ENCODE measurements at regions not wholly inside any gene's neighbourhood (a gene's known extent, or its start where the extent isn't known, plus 50 kb on each side); places are given as distances from the start of the nearest gene placed in this dataset.
A peak's percentile ranks its signal among the peaks of the same experiment; 100 is the strongest.

DNA sequence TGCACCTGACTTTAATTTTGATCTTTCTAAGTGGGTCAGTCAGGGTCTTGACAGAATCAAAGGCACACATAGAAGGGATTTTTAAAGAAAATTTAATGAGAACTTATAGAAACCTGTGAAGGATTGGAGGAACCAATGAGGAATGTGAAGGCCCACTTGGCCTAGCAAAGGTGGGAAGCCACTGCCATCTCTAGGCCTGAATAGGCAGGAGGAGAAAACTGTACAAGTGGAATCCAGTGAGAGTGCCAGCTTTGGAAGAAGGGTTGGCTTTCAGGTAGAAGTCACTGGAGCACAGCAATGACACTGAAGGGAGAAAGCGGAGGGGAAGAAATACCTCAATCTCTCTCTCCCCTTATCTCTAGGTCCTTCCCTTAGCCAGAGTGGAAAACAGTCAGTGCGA lies 380.7 kb upstream of the KCNMB2 start:
- H3K9me3 ChIP-seq (ENCODE audit: control insufficient read depth in 3 of 3, low read length in 3 of 3) = no peaks in the 10 kb centered on the region
- peaks cover 0 to 2% (median 0%) of the 10 kb centered on the region in 3 donors for H3K4me1 ChIP-seq (ENCODE audit: control insufficient read depth in 3 of 3, insufficient read depth in 3 of 3, low read length in 3 of 3)
- H3K9ac ChIP-seq (ENCODE audit: low read depth in 1 of 3, low read length in 3 of 3) = no peak overlapping the region
- H3K4me3 ChIP-seq (ENCODE audit: low read length in 3 of 3) = no peak overlapping the region
- H3K36me3 ChIP-seq (ENCODE audit: control insufficient read depth in 3 of 3, insufficient read depth in 3 of 3, low read length in 3 of 3) = no peaks in the 10 kb centered on the region
- H3K27me3 ChIP-seq (ENCODE audit: control insufficient read depth in 3 of 3, insufficient read depth in 3 of 3, low read length in 3 of 3) = no peaks in the 10 kb centered on the region
- no peak overlapping the region for H3K27ac ChIP-seq (ENCODE audit: low read depth, low read length)

DNA sequence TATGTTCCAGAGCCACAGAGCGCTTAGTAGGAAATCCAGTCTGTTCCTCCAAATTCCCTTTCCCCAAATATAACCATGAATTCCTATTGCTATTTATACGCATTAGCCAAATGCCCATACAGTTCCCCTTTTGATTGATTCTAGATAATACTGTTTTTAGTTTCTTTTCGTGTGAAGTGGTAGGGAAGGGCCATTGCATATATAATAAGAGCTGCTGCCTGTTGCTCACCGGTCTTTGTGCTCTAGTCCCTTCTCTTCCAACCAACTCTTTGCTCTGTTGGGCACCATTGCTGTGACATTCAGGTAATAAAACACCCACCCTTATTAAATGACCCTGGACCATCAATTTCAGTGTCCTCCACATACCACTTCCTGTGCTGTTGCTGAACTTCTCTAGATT lies 379.9 kb upstream of the KCNMB2 start:
- Histone ChIP-seq H3K27ac (ENCODE audit: low read depth, low read length) (no peak overlapping the region), H3K36me3 (ENCODE audit: control insufficient read depth in 3 of 3, insufficient read depth in 3 of 3, low read length in 3 of 3) (no peaks in the 10 kb centered on the region), H3K4me3 (ENCODE audit: low read length in 3 of 3) (no peak overlapping the region), H3K4me1 (ENCODE audit: control insufficient read depth in 3 of 3, insufficient read depth in 3 of 3, low read length in 3 of 3) (peaks cover 0 to 2% (median 0%) of the 10 kb centered on the region in 3 donors), H3K9me3 (ENCODE audit: control insufficient read depth in 3 of 3, low read length in 3 of 3) (no peaks in the 10 kb centered on the region), H3K9ac (ENCODE audit: low read depth in 1 of 3, low read length in 3 of 3) (no peak overlapping the region), H3K27me3 (ENCODE audit: control insufficient read depth in 3 of 3, insufficient read depth in 3 of 3, low read length in 3 of 3) (no peaks in the 10 kb centered on the region)

GRCh38 chr3:178159691-178160220 lies 376.5 kb upstream of the KCNMB2 start:
- Histone ChIP-seq H3K9ac (ENCODE audit: low read depth in 1 of 3, low read length in 3 of 3) (no peak overlapping the region), H3K27ac (ENCODE audit: low read depth, low read length) (no peak overlapping the region), H3K36me3 (ENCODE audit: control insufficient read depth in 3 of 3, insufficient read depth in 3 of 3, low read length in 3 of 3) (no peaks in the 10 kb centered on the region), H3K9me3 (ENCODE audit: control insufficient read depth in 3 of 3, low read length in 3 of 3) (no peaks in the 10 kb centered on the region), H3K4me3 (ENCODE audit: low read length in 3 of 3) (no peak overlapping the region), H3K4me1 (ENCODE audit: control insufficient read depth in 3 of 3, insufficient read depth in 3 of 3, low read length in 3 of 3) (peaks cover 0 to 2% (median 0%) of the 10 kb centered on the region in 3 donors), H3K27me3 (ENCODE audit: control insufficient read depth in 3 of 3, insufficient read depth in 3 of 3, low read length in 3 of 3) (no peaks in the 10 kb centered on the region)

DNA sequence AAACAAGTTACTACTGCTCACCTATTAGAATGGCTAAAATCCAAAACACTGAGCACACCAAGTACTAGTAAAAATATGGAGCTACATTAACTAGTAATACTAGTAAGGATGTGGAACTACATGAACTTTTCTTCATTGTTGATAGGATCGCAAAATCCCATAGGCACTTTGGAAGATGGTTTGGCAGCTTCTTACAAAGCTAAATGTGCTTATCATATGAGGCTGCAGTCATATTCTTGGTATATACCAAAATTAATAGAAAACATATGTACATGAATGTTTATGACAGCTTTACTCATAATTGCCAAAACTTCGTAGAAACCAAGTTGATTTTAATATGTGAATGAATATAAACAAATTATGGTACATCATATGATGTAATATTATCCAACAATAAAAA lies 366.8 kb upstream of the KCNMB2 start:
- no peaks in the 10 kb centered on the region for H3K36me3 ChIP-seq (ENCODE audit: control insufficient read depth in 3 of 3, insufficient read depth in 3 of 3, low read length in 3 of 3)
- H3K27ac ChIP-seq (ENCODE audit: low read depth, low read length) = no peak overlapping the region
- H3K27me3 ChIP-seq (ENCODE audit: control insufficient read depth in 3 of 3, insufficient read depth in 3 of 3, low read length in 3 of 3) = no peaks in the 10 kb centered on the region
- H3K9ac ChIP-seq (ENCODE audit: low read depth in 1 of 3, low read length in 3 of 3) = no peak overlapping the region
- no peak overlapping the region for H3K4me3 ChIP-seq (ENCODE audit: low read length in 3 of 3)
- H3K9me3 ChIP-seq (ENCODE audit: control insufficient read depth in 3 of 3, low read length in 3 of 3) = no peaks in the 10 kb centered on the region
- H3K4me1 ChIP-seq (ENCODE audit: control insufficient read depth in 3 of 3, insufficient read depth in 3 of 3, low read length in 3 of 3) = peaks cover 0 to 4% (median 0%) of the 10 kb centered on the region in 3 donors

DNA sequence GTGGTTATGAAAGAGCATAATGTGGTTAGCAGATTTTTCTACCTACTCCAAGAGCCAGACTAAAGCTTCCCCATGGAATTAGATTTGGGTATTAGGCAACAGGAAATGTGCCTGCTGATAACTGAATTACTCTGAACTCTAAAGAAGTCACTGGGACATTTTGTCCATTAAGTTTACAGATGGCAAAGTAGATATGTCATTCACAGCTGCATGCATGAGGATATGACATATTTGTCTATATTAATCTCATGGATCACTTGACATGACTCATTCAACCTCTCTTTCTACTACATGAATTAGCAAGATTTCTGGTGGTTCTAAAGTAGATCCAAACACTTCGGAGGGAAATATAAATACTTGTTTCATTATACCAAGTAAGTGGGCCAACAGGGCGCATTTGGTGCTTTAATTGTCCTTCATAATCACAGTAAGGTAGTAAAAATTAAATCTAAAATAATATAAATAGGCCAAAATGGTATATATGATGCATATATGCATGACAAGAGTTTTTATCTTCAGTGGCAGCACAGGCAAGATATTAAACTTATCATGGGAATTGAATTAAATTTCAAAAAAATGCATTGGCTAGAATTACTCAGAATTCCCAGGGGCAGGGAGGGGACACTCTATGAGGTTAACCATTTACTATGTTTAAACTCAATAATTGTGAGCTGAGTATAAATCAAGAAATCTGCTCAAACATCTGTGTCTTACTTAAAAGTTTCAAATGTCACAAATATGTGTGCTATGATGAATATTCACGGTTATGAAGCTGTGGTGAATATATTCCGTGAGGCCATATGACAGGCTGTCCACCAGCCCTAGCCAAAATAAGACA lies 365.3 kb upstream of the KCNMB2 start:
- H3K4me1 ChIP-seq (ENCODE audit: control insufficient read depth in 3 of 3, insufficient read depth in 3 of 3, low read length in 3 of 3) = peaks cover 0 to 4% (median 0%) of the 10 kb centered on the region in 3 donors
- no peak overlapping the region for H3K9ac ChIP-seq (ENCODE audit: low read depth in 1 of 3, low read length in 3 of 3)
- peak overlapping the region; percentile 51 for H3K27ac ChIP-seq (ENCODE audit: low read depth, low read length)
- H3K27me3 ChIP-seq (ENCODE audit: control insufficient read depth in 3 of 3, insufficient read depth in 3 of 3, low read length in 3 of 3) = no peaks in the 10 kb centered on the region
- no peaks in the 10 kb centered on the region for H3K9me3 ChIP-seq (ENCODE audit: control insufficient read depth in 3 of 3, low read length in 3 of 3)
- H3K36me3 ChIP-seq (ENCODE audit: control insufficient read depth in 3 of 3, insufficient read depth in 3 of 3, low read length in 3 of 3) = no peaks in the 10 kb centered on the region
- no peak overlapping the region for H3K4me3 ChIP-seq (ENCODE audit: low read length in 3 of 3)

DNA sequence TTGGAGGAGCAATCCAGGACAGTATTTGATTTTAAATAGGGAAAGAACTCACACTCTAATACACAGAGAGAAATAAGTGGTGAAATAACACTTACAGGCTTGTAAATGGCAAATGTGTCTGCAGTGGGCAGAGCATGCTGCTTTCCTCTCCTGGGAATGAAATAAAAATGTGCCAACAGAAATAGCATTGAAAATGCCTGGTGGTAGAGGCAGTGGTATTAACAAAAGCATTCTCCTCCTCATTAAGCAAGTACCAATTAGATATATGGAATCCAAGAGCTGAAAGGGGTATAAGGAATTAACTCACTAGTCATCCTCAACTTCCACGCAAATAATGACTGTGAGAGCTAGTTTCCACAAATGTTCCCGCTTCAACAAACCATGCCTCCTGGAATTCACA lies 364.1 kb upstream of the KCNMB2 start:
- Histone ChIP-seq H3K36me3 (ENCODE audit: control insufficient read depth in 3 of 3, insufficient read depth in 3 of 3, low read length in 3 of 3) (no peaks in the 10 kb centered on the region), H3K9me3 (ENCODE audit: control insufficient read depth in 3 of 3, low read length in 3 of 3) (no peaks in the 10 kb centered on the region), H3K9ac (ENCODE audit: low read depth in 1 of 3, low read length in 3 of 3) (no peak overlapping the region), H3K27me3 (ENCODE audit: control insufficient read depth in 3 of 3, insufficient read depth in 3 of 3, low read length in 3 of 3) (no peaks in the 10 kb centered on the region), H3K4me3 (ENCODE audit: low read length in 3 of 3) (no peak overlapping the region), H3K4me1 (ENCODE audit: control insufficient read depth in 3 of 3, insufficient read depth in 3 of 3, low read length in 3 of 3) (peaks cover 0 to 4% (median 0%) of the 10 kb centered on the region in 3 donors), H3K27ac (ENCODE audit: low read depth, low read length) (no peak overlapping the region)

GRCh38 chr3:178174201-178174915 lies 361.9 kb upstream of the KCNMB2 start:
- Histone ChIP-seq H3K36me3 (ENCODE audit: control insufficient read depth in 3 of 3, insufficient read depth in 3 of 3, low read length in 3 of 3) (no peaks in the 10 kb centered on the region), H3K27ac (ENCODE audit: low read depth, low read length) (no peak overlapping the region), H3K9ac (ENCODE audit: low read depth in 1 of 3, low read length in 3 of 3) (no peak overlapping the region), H3K9me3 (ENCODE audit: control insufficient read depth in 3 of 3, low read length in 3 of 3) (no peaks in the 10 kb centered on the region), H3K4me1 (ENCODE audit: control insufficient read depth in 3 of 3, insufficient read depth in 3 of 3, low read length in 3 of 3) (peaks cover 0 to 4% (median 0%) of the 10 kb centered on the region in 3 donors), H3K27me3 (ENCODE audit: control insufficient read depth in 3 of 3, insufficient read depth in 3 of 3, low read length in 3 of 3) (no peaks in the 10 kb centered on the region), H3K4me3 (ENCODE audit: low read length in 3 of 3) (no peak overlapping the region)

GRCh38 chr3:178181088-178181487 lies 355.1 kb upstream of the KCNMB2 start:
- no peak overlapping the region for H3K9ac ChIP-seq (ENCODE audit: low read depth in 1 of 3, low read length in 3 of 3)
- peaks cover 0 to 9% (median 3%) of the 10 kb centered on the region in 3 donors for H3K4me1 ChIP-seq (ENCODE audit: control insufficient read depth in 3 of 3, insufficient read depth in 3 of 3, low read length in 3 of 3)
- H3K27ac ChIP-seq (ENCODE audit: low read depth, low read length) = no peak overlapping the region
- H3K27me3 ChIP-seq (ENCODE audit: control insufficient read depth in 3 of 3, insufficient read depth in 3 of 3, low read length in 3 of 3) = no peaks in the 10 kb centered on the region
- H3K36me3 ChIP-seq (ENCODE audit: control insufficient read depth in 3 of 3, insufficient read depth in 3 of 3, low read length in 3 of 3) = no peaks in the 10 kb centered on the region
- no peak overlapping the region for H3K4me3 ChIP-seq (ENCODE audit: low read length in 3 of 3)
- no peaks in the 10 kb centered on the region for H3K9me3 ChIP-seq (ENCODE audit: control insufficient read depth in 3 of 3, low read length in 3 of 3)

- H3K9me3 ChIP-seq (ENCODE audit: control insufficient read depth in 3 of 3, low read length in 3 of 3) = no peaks in the 10 kb centered on the region
- H3K27ac ChIP-seq (ENCODE audit: low read depth, low read length) = no peak overlapping the region
- no peak overlapping the region for H3K4me3 ChIP-seq (ENCODE audit: low read length in 3 of 3)
- no peaks in the 10 kb centered on the region for H3K27me3 ChIP-seq (ENCODE audit: control insufficient read depth in 3 of 3, insufficient read depth in 3 of 3, low read length in 3 of 3)
- peaks cover 0 to 9% (median 3%) of the 10 kb centered on the region in 3 donors for H3K4me1 ChIP-seq (ENCODE audit: control insufficient read depth in 3 of 3, insufficient read depth in 3 of 3, low read length in 3 of 3)
- no peaks in the 10 kb centered on the region for H3K36me3 ChIP-seq (ENCODE audit: control insufficient read depth in 3 of 3, insufficient read depth in 3 of 3, low read length in 3 of 3)
- H3K9ac ChIP-seq (ENCODE audit: low read depth in 1 of 3, low read length in 3 of 3) = no peak overlapping the region
Observed at GRCh38 chr3:178181784-178182183, 354.5 kb upstream of the KCNMB2 start.

DNA sequence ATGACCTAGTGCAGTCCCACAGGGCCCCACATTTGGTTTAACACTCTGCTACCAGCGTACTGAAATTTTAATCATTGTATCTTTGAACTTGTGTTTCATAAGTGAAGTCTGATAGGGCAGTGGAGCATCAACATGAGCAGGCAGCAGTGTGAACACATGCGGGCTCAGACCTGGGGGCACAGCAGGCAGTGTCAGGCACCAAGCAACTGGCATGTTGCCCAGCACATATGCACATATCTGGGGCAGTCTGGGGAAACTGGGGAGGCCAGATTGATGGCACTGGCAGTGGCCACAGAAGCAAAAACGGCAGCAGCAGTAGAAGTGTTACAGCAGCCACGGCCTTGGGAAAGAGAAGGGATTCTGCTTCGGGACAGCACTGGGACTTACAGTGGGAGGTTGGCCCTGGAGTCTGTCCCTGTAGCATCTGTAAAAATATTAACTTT lies 353.9 kb upstream of the KCNMB2 start:
- H3K27ac ChIP-seq (ENCODE audit: low read depth, low read length) = no peak overlapping the region
- H3K4me3 ChIP-seq (ENCODE audit: low read length in 3 of 3) = no peak overlapping the region
- no peak overlapping the region for H3K9ac ChIP-seq (ENCODE audit: low read depth in 1 of 3, low read length in 3 of 3)
- peaks cover 0 to 9% (median 3%) of the 10 kb centered on the region in 3 donors for H3K4me1 ChIP-seq (ENCODE audit: control insufficient read depth in 3 of 3, insufficient read depth in 3 of 3, low read length in 3 of 3)
- H3K36me3 ChIP-seq (ENCODE audit: control insufficient read depth in 3 of 3, insufficient read depth in 3 of 3, low read length in 3 of 3) = no peaks in the 10 kb centered on the region
- no peaks in the 10 kb centered on the region for H3K9me3 ChIP-seq (ENCODE audit: control insufficient read depth in 3 of 3, low read length in 3 of 3)
- H3K27me3 ChIP-seq (ENCODE audit: control insufficient read depth in 3 of 3, insufficient read depth in 3 of 3, low read length in 3 of 3) = no peaks in the 10 kb centered on the region

Data from skeletal muscle tissue (tissue), 3 donors.